Gastrocnemius medialis (tissue), 4 donors: ENCODE measurements at regions not wholly inside any gene's neighbourhood (a gene's known extent, or its start where the extent isn't known, plus 50 kb on each side); places are given as distances from the start of the nearest gene placed in this dataset.

ENCODE experiments used
- CTCF ChIP-seq, 5 experiments: fragments of 450-650 bp in 3 of 5; fragments of 200-600 bp in 2 of 5; sonication (generic) in 2 of 5; IDR thresholded peaks in 4 of 5; conservative IDR thresholded peaks in 1 of 5; 1 replicate in 4 of 5; 2 replicates in 1 of 5; pipeline ENCODE4 v1.5.1; 2016 to 2019; ENCODE audit warnings: antibody characterized with exemption in 5 of 5, mild to moderate bottlenecking in 3 of 5, moderate library complexity in 3 of 5
- POLR2A ChIP-seq, 2 donors: fragments of 450-650 bp; IDR thresholded peaks; one replicate each; pipeline ENCODE4 v1.6.1; 2017; ENCODE audit warnings: antibody characterized with exemption in 2 of 2, mild to moderate bottlenecking in 2 of 2, moderate library complexity in 2 of 2

DNA sequence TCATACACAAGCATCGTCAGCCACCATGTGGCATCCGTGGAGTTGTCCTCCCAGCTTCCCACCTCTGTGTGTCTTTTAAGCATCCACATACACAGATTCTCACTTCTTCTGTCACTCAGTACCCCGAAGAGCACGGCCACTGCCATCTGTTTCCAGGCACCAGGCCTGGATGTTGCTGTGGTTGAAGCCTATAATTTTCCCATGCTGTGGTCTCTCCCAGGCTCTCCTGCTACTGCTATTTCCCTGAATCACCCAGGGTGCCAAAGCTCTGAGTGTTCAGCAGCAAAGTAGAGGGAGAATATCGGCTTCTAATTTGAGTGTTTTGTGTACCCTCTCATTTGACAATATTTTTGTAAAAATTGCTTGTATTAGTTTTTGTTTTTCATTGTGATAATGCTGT is 265.7 kb downstream of the DIPK2A start:
- TF ChIP-seq CTCF (IDR thresholded peaks at IDR 0.05 in 4 of 5, conservative IDR thresholded peaks at IDR 0.05 in 1 of 5): no peak
- no peak for TF ChIP-seq POLR2A (IDR thresholded peaks at IDR 0.05)
